ENCODE measurements at regions not wholly inside any gene's neighbourhood (a gene's known extent, or its start where the extent isn't known, plus 50 kb on each side); places are given as distances from the start of the nearest gene placed in this dataset.

- H3K36me3 ChIP-seq (ENCODE audit: insufficient read depth, low read length): no peaks in the 10 kb centered on the region
- H3K9ac ChIP-seq (ENCODE audit: low read length): no peak overlapping the region
- no peak overlapping the region for H3K27ac ChIP-seq (ENCODE audit: low read depth, low read length, poor library complexity, severe bottlenecking)
- no peaks in the 10 kb centered on the region for H3K9me2 ChIP-seq (ENCODE audit: low read depth, low read length)
- no peaks in the 10 kb centered on the region for H3K9me3 ChIP-seq (ENCODE audit: low read length)
- no peak overlapping the region for H3K4me2 ChIP-seq (ENCODE audit: low read length)
- no peaks in the 10 kb centered on the region for H4K20me1 ChIP-seq (ENCODE audit: insufficient read depth, low read length)
- H3F3A ChIP-seq (ENCODE audit: insufficient read depth, low read length): no peaks in the 10 kb centered on the region
- no peaks in the 10 kb centered on the region for H3K4me1 ChIP-seq (ENCODE audit: insufficient read depth, low read length, severe bottlenecking)
- H2AFZ ChIP-seq (ENCODE audit: low read length): no peak overlapping the region
- no peak for TF ChIP-seq EZH2 (IDR thresholded peaks at IDR 0.05; ENCODE audit: borderline replicate concordance, low read length)
- no peaks in the 10 kb centered on the region for H3K79me2 ChIP-seq (ENCODE audit: insufficient read depth, low read length)
- no peak overlapping the region for H3K4me3 ChIP-seq (ENCODE audit: low read depth, low read length, poor library complexity, severe bottlenecking)
- H3K27me3 ChIP-seq (ENCODE audit: insufficient read depth, low read length): no peaks in the 10 kb centered on the region
These were observed 663.8 kb downstream of the C12orf50 start for GRCh38 chr12:87365423-87365822.

- Histone ChIP-seq H3K9me3 (ENCODE audit: low read length) (no peaks in the 10 kb centered on the region), H3K4me2 (ENCODE audit: low read length) (no peak overlapping the region), H3F3A (ENCODE audit: insufficient read depth, low read length) (no peaks in the 10 kb centered on the region), H4K20me1 (ENCODE audit: insufficient read depth, low read length) (no peaks in the 10 kb centered on the region), H3K4me1 (ENCODE audit: insufficient read depth, low read length, severe bottlenecking) (no peaks in the 10 kb centered on the region), H3K27me3 (ENCODE audit: insufficient read depth, low read length) (no peaks in the 10 kb centered on the region), H3K9ac (ENCODE audit: low read length) (no peak overlapping the region), H3K36me3 (ENCODE audit: insufficient read depth, low read length) (no peaks in the 10 kb centered on the region), H2AFZ (ENCODE audit: low read length) (no peak overlapping the region), H3K27ac (ENCODE audit: low read depth, low read length, poor library complexity, severe bottlenecking) (no peak overlapping the region), H3K79me2 (ENCODE audit: insufficient read depth, low read length) (no peaks in the 10 kb centered on the region), H3K9me2 (ENCODE audit: low read depth, low read length) (no peaks in the 10 kb centered on the region), H3K4me3 (ENCODE audit: low read depth, low read length, poor library complexity, severe bottlenecking) (no peak overlapping the region)
- TF ChIP-seq EZH2 (IDR thresholded peaks at IDR 0.05; ENCODE audit: borderline replicate concordance, low read length) (no peak), CTCF (IDR thresholded peaks at IDR 0.05; ENCODE audit: low read length) (peak; percentile 18; the same call in 1 of the 2 replicates)
These were observed 665.6 kb downstream of the C12orf50 start for GRCh38 chr12:87363497-87364084.

DNA sequence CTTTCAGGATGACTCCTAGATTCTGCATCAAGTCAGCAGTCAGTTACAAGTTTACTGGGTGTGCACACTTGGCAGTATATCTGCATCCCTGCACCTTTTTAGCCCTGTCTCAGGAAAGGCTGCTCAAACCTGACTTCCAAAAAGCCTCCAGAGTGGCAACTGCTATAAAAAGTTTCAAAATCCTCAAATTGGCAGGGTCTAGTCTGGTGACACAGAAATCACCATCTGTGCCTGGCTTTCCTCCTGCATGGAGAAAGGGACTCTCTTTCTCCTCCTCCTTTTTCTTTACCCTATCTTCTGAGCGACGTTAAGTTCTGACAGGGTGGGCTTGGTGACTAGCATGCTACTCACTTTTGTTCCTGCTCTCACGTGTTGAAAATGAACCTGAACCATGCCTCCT is 679.5 kb downstream of the C12orf50 start:
- H3K79me2 ChIP-seq (ENCODE audit: insufficient read depth, low read length): no peaks in the 10 kb centered on the region
- H2AFZ ChIP-seq (ENCODE audit: low read length): no peak overlapping the region
- H4K20me1 ChIP-seq (ENCODE audit: insufficient read depth, low read length): no peaks in the 10 kb centered on the region
- no peak overlapping the region for H3K4me3 ChIP-seq (ENCODE audit: low read depth, low read length, poor library complexity, severe bottlenecking)
- H3K27me3 ChIP-seq (ENCODE audit: insufficient read depth, low read length): no peaks in the 10 kb centered on the region
- H3K4me2 ChIP-seq (ENCODE audit: low read length): no peak overlapping the region
- H3K9me2 ChIP-seq (ENCODE audit: low read depth, low read length): no peaks in the 10 kb centered on the region
- no peaks in the 10 kb centered on the region for H3K9me3 ChIP-seq (ENCODE audit: low read length)
- no peak for TF ChIP-seq CTCF (IDR thresholded peaks at IDR 0.05; ENCODE audit: low read length)
- no peak overlapping the region for H3K9ac ChIP-seq (ENCODE audit: low read length)
- no peaks in the 10 kb centered on the region for H3K4me1 ChIP-seq (ENCODE audit: insufficient read depth, low read length, severe bottlenecking)
- no peaks in the 10 kb centered on the region for H3F3A ChIP-seq (ENCODE audit: insufficient read depth, low read length)
- no peak overlapping the region for H3K27ac ChIP-seq (ENCODE audit: low read depth, low read length, poor library complexity, severe bottlenecking)
- H3K36me3 ChIP-seq (ENCODE audit: insufficient read depth, low read length): no peaks in the 10 kb centered on the region

DNA sequence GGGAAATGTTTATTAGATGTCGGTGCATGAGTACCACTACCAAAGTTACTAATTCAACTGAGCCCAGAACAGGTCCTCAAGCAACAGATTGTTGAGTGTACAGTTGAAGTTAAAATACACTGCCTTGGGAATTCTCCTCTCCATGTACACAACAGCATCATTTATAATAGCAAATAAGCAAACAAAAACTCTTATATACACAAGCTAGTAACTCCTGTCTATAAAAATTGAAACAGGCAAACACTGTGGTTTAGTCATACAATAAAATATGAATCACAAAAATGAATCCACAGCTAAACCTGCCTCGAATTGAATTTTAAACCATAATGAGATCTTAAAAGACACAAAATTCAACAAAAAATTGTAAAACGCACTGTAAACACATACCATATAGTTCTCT is 681.1 kb downstream of the C12orf50 start:
- Histone ChIP-seq H3K9me3 (ENCODE audit: low read length) (no peaks in the 10 kb centered on the region), H3K27me3 (ENCODE audit: insufficient read depth, low read length) (no peaks in the 10 kb centered on the region), H3F3A (ENCODE audit: insufficient read depth, low read length) (no peaks in the 10 kb centered on the region), H3K79me2 (ENCODE audit: insufficient read depth, low read length) (no peaks in the 10 kb centered on the region), H4K20me1 (ENCODE audit: insufficient read depth, low read length) (no peaks in the 10 kb centered on the region), H3K9me2 (ENCODE audit: low read depth, low read length) (no peaks in the 10 kb centered on the region), H3K4me1 (ENCODE audit: insufficient read depth, low read length, severe bottlenecking) (no peaks in the 10 kb centered on the region), H3K4me3 (ENCODE audit: low read depth, low read length, poor library complexity, severe bottlenecking) (no peak overlapping the region), H3K36me3 (ENCODE audit: insufficient read depth, low read length) (no peaks in the 10 kb centered on the region), H3K4me2 (ENCODE audit: low read length) (no peak overlapping the region), H3K27ac (ENCODE audit: low read depth, low read length, poor library complexity, severe bottlenecking) (no peak overlapping the region), H2AFZ (ENCODE audit: low read length) (no peak overlapping the region), H3K9ac (ENCODE audit: low read length) (no peak overlapping the region)
- TF ChIP-seq EZH2 (IDR thresholded peaks at IDR 0.05; ENCODE audit: borderline replicate concordance, low read length) (no peak), CTCF (IDR thresholded peaks at IDR 0.05; ENCODE audit: low read length) (no peak)

Measured in OCI-LY1 (cell line).